Tibial nerve (tissue), 4 donors: ENCODE measurements at regions not wholly inside any gene's neighbourhood (a gene's known extent, or its start where the extent isn't known, plus 50 kb on each side); places are given as distances from the start of the nearest gene placed in this dataset.

ENCODE experiments used
- DNase-seq, 2 donors: peaks; one replicate each; pipeline ENCODE4 v3.0.0-alpha.2; 2019; ENCODE audit warnings: low spot score in 2 of 2
- H3K27ac ChIP-seq, 4 donors: fragments of 200-600 bp; sonication (generic) in 3 of 4; one replicate each; pipeline ENCODE4 v1.5.1; 2017 to 2019; ENCODE audit warnings: mild to moderate bottlenecking in 1 of 4
- H3K27me3 ChIP-seq, 2 donors: fragments of 200-600 bp; sonication (generic) in 1 of 2; one replicate each; pipeline versions ENCODE4 v1.5.1 to v1.6.0; 2017 to 2019
- H3K36me3 ChIP-seq, 3 donors: fragments of 200-600 bp; sonication (generic); one replicate each; pipeline ENCODE4 v1.5.1; 2018 to 2019
- H3K4me1 ChIP-seq, 4 donors: fragments of 200-600 bp; sonication (generic) in 3 of 4; one replicate each; pipeline ENCODE4 v1.5.1; 2017 to 2019
- H3K4me3 ChIP-seq, 4 donors: fragments of 200-600 bp; sonication (generic) in 3 of 4; one replicate each; pipeline ENCODE4 v1.5.1; 2017 to 2019; ENCODE audit warnings: mild to moderate bottlenecking in 1 of 4, moderate library complexity in 1 of 4
- H3K9me3 ChIP-seq, 4 donors: fragments of 200-600 bp; sonication (generic) in 3 of 4; one replicate each; pipeline ENCODE4 v1.5.1; 2017 to 2019
- EP300 ChIP-seq, 2 donors: sonication (generic); formaldehyde crosslinking; IDR thresholded peaks; one replicate each; pipeline ENCODE4 v1.6.1; 2017; ENCODE audit warnings: antibody characterized with exemption in 2 of 2, mild to moderate bottlenecking in 1 of 2
- POLR2A ChIP-seq, 2 donors: fragments of 450-650 bp; IDR thresholded peaks; one replicate each; pipeline ENCODE4 v1.6.1; 2017; ENCODE audit warnings: antibody characterized with exemption in 2 of 2, mild to moderate bottlenecking in 2 of 2, moderate library complexity in 2 of 2
- WGBS, 2 donors: methylation state at CpG; one replicate each; pipeline ENCODE4 v1.1.5; 2018; 5-methylcytosine and 5-hydroxymethylcytosine counted together
- TF ChIP-seq, protein P1 (sequence below), 5 experiments: fragments of 200-600 bp in 3 of 5; fragments of 450-650 bp in 2 of 5; sonication (generic) in 3 of 5; IDR thresholded peaks; one replicate each; pipeline ENCODE4 v1.5.1; 2016 to 2019; ENCODE audit warnings: antibody characterized with exemption in 5 of 5, mild to moderate bottlenecking in 3 of 5, moderate library complexity in 2 of 5

DNA sequence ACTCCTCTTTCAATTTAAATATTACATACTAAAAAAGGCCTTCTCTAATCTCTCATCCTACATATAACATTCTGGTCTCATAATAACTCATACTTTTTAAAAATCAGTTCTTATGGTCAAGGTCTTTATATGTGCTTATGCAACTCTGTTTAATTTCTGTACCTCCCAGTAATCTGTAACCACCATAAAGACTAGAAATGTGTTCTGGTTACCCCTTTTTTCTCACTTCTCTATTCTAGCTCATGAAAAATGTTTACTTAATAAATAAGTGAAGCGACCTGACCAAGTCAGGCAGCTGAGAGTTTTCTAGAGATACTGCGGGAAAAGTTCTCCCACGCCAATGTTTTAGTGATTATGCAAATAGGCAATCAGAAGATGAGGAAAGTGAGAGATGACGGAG, 548.8 kb upstream of the FAM241A start:
- 89 to 90% methylated on average over 4 of the region's 4 CpGs for WGBS, 2 donors
- no peaks in the 10 kb centered on the region for H3K27me3 ChIP-seq

GRCh38 chr4:111601671-111602070, 543.6 kb upstream of the FAM241A start:
- DNase-seq: no peak

More for the DNA sequence above, 548.8 kb upstream of the FAM241A start:
- no peak for DNase-seq
- no peaks in the 10 kb centered on the region for H3K9me3 ChIP-seq
- H3K4me3 ChIP-seq: no peak overlapping the region
- TF ChIP-seq, protein P1, sequence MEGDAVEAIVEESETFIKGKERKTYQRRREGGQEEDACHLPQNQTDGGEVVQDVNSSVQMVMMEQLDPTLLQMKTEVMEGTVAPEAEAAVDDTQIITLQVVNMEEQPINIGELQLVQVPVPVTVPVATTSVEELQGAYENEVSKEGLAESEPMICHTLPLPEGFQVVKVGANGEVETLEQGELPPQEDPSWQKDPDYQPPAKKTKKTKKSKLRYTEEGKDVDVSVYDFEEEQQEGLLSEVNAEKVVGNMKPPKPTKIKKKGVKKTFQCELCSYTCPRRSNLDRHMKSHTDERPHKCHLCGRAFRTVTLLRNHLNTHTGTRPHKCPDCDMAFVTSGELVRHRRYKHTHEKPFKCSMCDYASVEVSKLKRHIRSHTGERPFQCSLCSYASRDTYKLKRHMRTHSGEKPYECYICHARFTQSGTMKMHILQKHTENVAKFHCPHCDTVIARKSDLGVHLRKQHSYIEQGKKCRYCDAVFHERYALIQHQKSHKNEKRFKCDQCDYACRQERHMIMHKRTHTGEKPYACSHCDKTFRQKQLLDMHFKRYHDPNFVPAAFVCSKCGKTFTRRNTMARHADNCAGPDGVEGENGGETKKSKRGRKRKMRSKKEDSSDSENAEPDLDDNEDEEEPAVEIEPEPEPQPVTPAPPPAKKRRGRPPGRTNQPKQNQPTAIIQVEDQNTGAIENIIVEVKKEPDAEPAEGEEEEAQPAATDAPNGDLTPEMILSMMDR (IDR thresholded peaks at IDR 0.05): no peak
- H3K36me3 ChIP-seq: no peaks in the 10 kb centered on the region
- H3K27ac ChIP-seq: no peak overlapping the region
- no peaks in the 10 kb centered on the region for H3K4me1 ChIP-seq

DNA sequence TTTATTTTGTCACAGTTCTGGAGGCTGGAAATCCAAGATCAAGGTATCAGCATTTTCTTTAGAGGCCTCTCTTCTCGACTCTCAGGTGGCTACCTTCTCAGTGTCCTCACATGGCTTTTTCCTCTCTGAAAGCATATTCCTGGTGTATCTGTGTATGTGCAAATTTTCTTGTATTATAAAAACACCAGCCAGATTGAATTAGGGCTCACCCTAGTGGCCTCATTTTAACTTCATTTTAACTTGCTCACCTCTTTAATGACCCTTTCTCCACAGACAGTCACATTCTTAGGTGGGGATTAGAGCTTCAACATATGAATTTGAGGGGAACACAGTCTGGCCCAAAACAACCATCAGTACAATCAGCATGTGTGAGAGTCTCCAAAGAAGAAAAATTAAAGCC, 542.4 kb upstream of the FAM241A start:
- Histone ChIP-seq H3K27me3 (no peaks in the 10 kb centered on the region), H3K4me1 (no peaks in the 10 kb centered on the region), H3K4me3 (no peak overlapping the region), H3K9me3 (no peaks in the 10 kb centered on the region), H3K36me3 (no peaks in the 10 kb centered on the region), H3K27ac (no peak overlapping the region)
- 59 to 86% methylated on average over 1 of the region's 1 CpG for WGBS, 2 donors
- DNase-seq: no peak
- TF ChIP-seq, protein P1 (IDR thresholded peaks at IDR 0.05): no peak
- TF ChIP-seq POLR2A (IDR thresholded peaks at IDR 0.05) (no peak), EP300 (IDR thresholded peaks at IDR 0.05) (no peak)

More at GRCh38 chr4:111601671-111602070, 543.6 kb upstream of the FAM241A start:
- no peaks in the 10 kb centered on the region for H3K4me1 ChIP-seq
- no peaks in the 10 kb centered on the region for H3K9me3 ChIP-seq
- no peak overlapping the region for H3K27ac ChIP-seq
- no peak for TF ChIP-seq POLR2A (IDR thresholded peaks at IDR 0.05)
- TF ChIP-seq EP300 (IDR thresholded peaks at IDR 0.05): no peak
- TF ChIP-seq, protein P1 (IDR thresholded peaks at IDR 0.05): no peak
- H3K36me3 ChIP-seq: no peaks in the 10 kb centered on the region
- no peak overlapping the region for H3K4me3 ChIP-seq
- WGBS, 2 donors: 62 to 64% methylated on average over 3 of the region's 3 CpGs
- no peaks in the 10 kb centered on the region for H3K27me3 ChIP-seq

DNA sequence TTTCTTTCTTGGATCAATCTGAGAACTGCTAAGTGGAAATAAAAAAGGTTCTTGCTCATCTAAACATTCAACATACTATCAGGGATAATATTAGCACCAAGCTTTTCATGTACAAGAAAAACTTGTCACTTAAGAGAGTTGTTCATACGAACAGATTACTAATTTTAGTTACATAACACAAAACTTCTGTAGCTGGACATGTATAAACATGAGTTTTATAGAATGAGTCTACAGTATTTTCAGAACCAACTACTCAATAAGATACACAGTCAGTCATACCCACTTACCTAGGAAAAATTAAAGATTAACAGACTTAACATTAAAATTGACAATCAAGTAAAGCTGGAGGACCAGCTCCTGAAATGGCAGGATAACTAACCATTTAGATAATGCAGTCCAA, 540.1 kb upstream of the FAM241A start:
- no peaks in the 10 kb centered on the region for H3K9me3 ChIP-seq
- no peak for DNase-seq
- H3K4me3 ChIP-seq: no peak overlapping the region
- no peaks in the 10 kb centered on the region for H3K27me3 ChIP-seq
- WGBS, 2 donors: 51 to 58% methylated on average over 1 of the region's 1 CpG
- H3K4me1 ChIP-seq: no peaks in the 10 kb centered on the region
- H3K27ac ChIP-seq: no peak overlapping the region
- TF ChIP-seq EP300 (IDR thresholded peaks at IDR 0.05) (no peak), POLR2A (IDR thresholded peaks at IDR 0.05) (no peak)
- TF ChIP-seq, protein P1 (IDR thresholded peaks at IDR 0.05): no peak
- H3K36me3 ChIP-seq: no peaks in the 10 kb centered on the region

GRCh38 chr4:111610681-111611080, 534.6 kb upstream of the FAM241A start:
- H3K4me1 ChIP-seq: no peaks in the 10 kb centered on the region
- H3K27me3 ChIP-seq: no peaks in the 10 kb centered on the region
- TF ChIP-seq EP300 (IDR thresholded peaks at IDR 0.05): no peak
- no peak for TF ChIP-seq POLR2A (IDR thresholded peaks at IDR 0.05)
- TF ChIP-seq, protein P1 (IDR thresholded peaks at IDR 0.05): no peak
- no peaks in the 10 kb centered on the region for H3K9me3 ChIP-seq
- DNase-seq: no peak
- WGBS, 2 donors: 86% methylated on average over 5 of the region's 5 CpGs
- H3K27ac ChIP-seq: no peak overlapping the region
- H3K4me3 ChIP-seq: no peak overlapping the region
- H3K36me3 ChIP-seq: no peaks in the 10 kb centered on the region
